Endothelial cell of umbilical vein (primary cell): ENCODE measurements at regions not wholly inside any gene's neighbourhood (a gene's known extent, or its start where the extent isn't known, plus 50 kb on each side); places are given as distances from the start of the nearest gene placed in this dataset.

Experiments used
- BruUV-seq: library from RNA; stranded (reverse); fragments of 400-500 nt; replicated peaks from 2 replicates; lab custom pipeline; 2021; lab: Mats Ljungman, UMichigan
- CTCF ChIA-PET: fragments of 300-600, 350-600 bp; sonication (Branson Sonifier 250); formaldehyde crosslinking; loops from one replicate; lab custom pipeline; 2021; ENCODE audit warnings: antibody characterized with exemption, inconsistent platforms; lab: Charles Lee
- POLR2A ChIA-PET: fragments of 300-600, 350-600 bp; sonication (Branson Sonifier 250); formaldehyde crosslinking; loops from one replicate; lab custom pipeline; 2021; ENCODE audit warnings: antibody characterized with exemption, inconsistent platforms; lab: Charles Lee
- DNase-seq: peaks from one replicate; pipeline ENCODE4 v3.0.0-alpha.2; 2011; ENCODE audit warnings: low read depth, low spot score
- FAIRE-seq: peaks from 2 replicates; lab custom pipeline; 2011; peaks lifted over from hg19 to GRCh38; lab: Jason Lieb, UNC
- H2AFZ ChIP-seq: 2 replicates; pipeline ENCODE4 v1.6.0; 2012; ENCODE audit warnings: low read depth, low read length, control low read depth, inconsistent platforms
- H3K27ac ChIP-seq: 2 replicates; pipeline ENCODE4 v1.5.1; 2011; ENCODE audit warnings: low read depth, mild to moderate bottlenecking, control low read depth, low read length, moderate library complexity; ENCODE audit not compliant: insufficient read depth
- H3K27me3 ChIP-seq, 2 experiments: 2 replicates each; pipeline versions ENCODE4 v1.6.0 to v1.6.1; 2011; ENCODE audit warnings: low read length in 2 of 2, mixed read lengths in 1 of 2; ENCODE audit not compliant: control insufficient read depth in 2 of 2, insufficient read depth in 2 of 2
- H3K36me3 ChIP-seq, 2 experiments: 2 replicates in 1 of 2; 3 replicates in 1 of 2; pipeline ENCODE4 v1.5.1; 2011; ENCODE audit warnings: low read length in 2 of 2, mild to moderate bottlenecking in 1 of 2, moderate library complexity in 1 of 2; ENCODE audit not compliant: control insufficient read depth in 2 of 2, insufficient read depth in 2 of 2; ENCODE audit errors: extremely low read depth in 1 of 2
- H3K4me1 ChIP-seq: 3 replicates; pipeline ENCODE4 v1.5.1; 2011; ENCODE audit warnings: mild to moderate bottlenecking, low read length; ENCODE audit not compliant: control insufficient read depth, insufficient read depth; ENCODE audit errors: extremely low read depth
- H3K4me2 ChIP-seq: 2 replicates; pipeline ENCODE4 v1.6.1; 2011; ENCODE audit warnings: low read length, control low read depth, mixed read lengths; ENCODE audit not compliant: insufficient read depth
- H3K4me3 ChIP-seq, 3 experiments: fragments of 200-600 bp in 1 of 3; sonication (generic), shearing (Covaris generic) in 1 of 3; replicated peaks in 1 of 3; 2 replicates each; pipeline ENCODE4 v1.5.1; 2011 to 2016; ENCODE audit warnings: control low read depth in 3 of 3, low read length in 3 of 3, mild to moderate bottlenecking in 2 of 3, inconsistent platforms in 1 of 3, low read depth in 1 of 3, moderate library complexity in 1 of 3; ENCODE audit not compliant: insufficient read depth in 1 of 3
- H3K79me2 ChIP-seq: 2 replicates; pipeline ENCODE4 v1.6.0; 2012; ENCODE audit warnings: low read length, inconsistent platforms; ENCODE audit not compliant: control insufficient read depth, insufficient read depth
- H3K9ac ChIP-seq: replicated peaks from 2 replicates; pipeline ENCODE3; 2011; ENCODE audit warnings: low read length, control low read depth; ENCODE audit not compliant: insufficient read depth; ENCODE audit errors: extremely low read depth
- H3K9me1 ChIP-seq: replicated peaks from 3 replicates; pipeline ENCODE4 v1.6.0; 2011; ENCODE audit warnings: mild to moderate bottlenecking, low read length; ENCODE audit not compliant: control insufficient read depth, insufficient read depth; ENCODE audit errors: extremely low read depth
- H3K9me3 ChIP-seq: replicated peaks from 2 replicates; pipeline ENCODE4 v1.5.1; 2012; ENCODE audit warnings: low read length, inconsistent platforms; ENCODE audit not compliant: control insufficient read depth, insufficient read depth
- H4K20me1 ChIP-seq: replicated peaks from 2 replicates; pipeline ENCODE3; 2011; ENCODE audit warnings: mild to moderate bottlenecking, low read length; ENCODE audit not compliant: control insufficient read depth, insufficient read depth; ENCODE audit errors: extremely low read depth
- CTCF ChIP-seq, 2 donors: IDR thresholded peaks; 1 replicate in 1 of 2; 2 replicates in 1 of 2; pipeline ENCODE4 v1.5.1; 2011; ENCODE audit warnings: low read length in 2 of 2, mild to moderate bottlenecking in 2 of 2, moderate library complexity in 2 of 2, control low read depth in 1 of 2, inconsistent platforms in 1 of 2, low read depth in 1 of 2; ENCODE audit not compliant: insufficient read depth in 1 of 2; ENCODE audit errors: extremely low read depth in 1 of 2
- EZH2 ChIP-seq: IDR thresholded peaks from 2 replicates; pipeline ENCODE4 v1.6.1; 2012; ENCODE audit warnings: borderline replicate concordance, low read depth, mild to moderate bottlenecking, moderate library complexity, low read length, inconsistent platforms; ENCODE audit not compliant: severe bottlenecking
- FOS ChIP-seq: IDR thresholded peaks from 2 replicates; pipeline ENCODE4 v1.6.1; 2011; ENCODE audit warnings: mild to moderate bottlenecking, low read length, moderate library complexity, borderline replicate concordance; ENCODE audit not compliant: insufficient read depth
- GATA2 ChIP-seq: IDR thresholded peaks from 2 replicates; pipeline ENCODE4 v1.7.0; 2011; ENCODE audit warnings: low read depth, mild to moderate bottlenecking, moderate library complexity, mixed read lengths, low read length; ENCODE audit not compliant: insufficient read length, insufficient read depth
- JUN ChIP-seq: IDR thresholded peaks from 2 replicates; pipeline ENCODE4 v1.6.1; 2011; ENCODE audit warnings: borderline replicate concordance, low read depth; ENCODE audit not compliant: insufficient read length, insufficient read depth
- MAX ChIP-seq: IDR thresholded peaks from 2 replicates; pipeline ENCODE4 v1.6.1; 2011; ENCODE audit not compliant: insufficient read depth, insufficient read length
- MYC ChIP-seq: IDR thresholded peaks from one replicate; pipeline ENCODE4 v1.6.1; 2011; ENCODE audit warnings: mild to moderate bottlenecking, low read depth, low read length
- POLR2A ChIP-seq: IDR thresholded peaks from 2 replicates; pipeline ENCODE4 v1.6.1; 2012; ENCODE audit warnings: low read depth, mild to moderate bottlenecking, control low read depth, low read length
- POLR2AphosphoS5 ChIP-seq: IDR thresholded peaks from 2 replicates; pipeline ENCODE4 v1.6.1; 2012; ENCODE audit warnings: low read depth, mild to moderate bottlenecking, control low read depth, low read length, moderate library complexity; ENCODE audit not compliant: insufficient read depth
- dilution Hi-C: fragments of 300-500 bp; cut with MboI; formaldehyde crosslinking; loops from one replicate; pipeline ENCODE4 v1.15.0; 2019; ENCODE audit warnings: low sequenced_read_pairs; ENCODE audit not compliant: extremely low pct_ligation_motif_present
- intact Hi-C: fragments of 100-400 bp; cut with micrococcal nuclease; formaldehyde crosslinking; loops from one replicate; pipeline ENCODE4 v1.10.0; 2022

- peaks cover 0 to 6% of the 10 kb centered on the region in 2 experiments for H3K27me3 ChIP-seq
- no peak overlapping the region for H3K27ac ChIP-seq
- H3K36me3 ChIP-seq = no peaks in the 10 kb centered on the region
- dilution Hi-C loops (no loop called here), intact Hi-C loops (no loop called here)
- DNase-seq (no peak), FAIRE-seq (no peak)
- no peak overlapping the region for H3K9ac ChIP-seq
- H3K9me1 ChIP-seq = no peaks in the 10 kb centered on the region
- ChIA-PET CTCF (no interaction called here), POLR2A (no interaction called here)
- BruUV-seq = no TSS peak
- no peak overlapping the region for H2AFZ ChIP-seq
- no peaks in the 10 kb centered on the region for H4K20me1 ChIP-seq
- no peaks in the 10 kb centered on the region for H3K4me1 ChIP-seq
- no peaks in the 10 kb centered on the region for H3K79me2 ChIP-seq
- no peak overlapping the region for H3K4me2 ChIP-seq
- TF ChIP-seq POLR2AphosphoS5 (no peak), JUN (no peak), CTCF (IDR thresholded peaks at IDR 0.05; ENCODE audit: extremely low read depth in 1 of 2, insufficient read depth in 1 of 2, low read depth in 1 of 2, low read length in 2 of 2) (no peak), FOS (no peak), MAX (no peak), POLR2A (no peak), GATA2 (no peak), EZH2 (no peak), MYC (no peak)
- no peaks in the 10 kb centered on the region for H3K9me3 ChIP-seq
- H3K4me3 ChIP-seq = no peak overlapping the region
Measured at GRCh38 chr12:98224584-98225221, 290.7 kb upstream of the TMPO start.
